Karpas-422 (cell line): ENCODE measurements at regions not wholly inside any gene's neighbourhood (a gene's known extent, or its start where the extent isn't known, plus 50 kb on each side); places are given as distances from the start of the nearest gene placed in this dataset.

Experiments used
- DNase-seq: peaks from one replicate; pipeline ENCODE4 v3.0.0-alpha.2; 2015
- H2AFZ ChIP-seq: fragments of 200-600 bp; sonication (generic); 2 replicates; pipeline ENCODE4 v1.6.1; 2014; ENCODE audit warnings: antibody characterized with exemption, low read length, mixed read lengths
- H3K27ac ChIP-seq: fragments of 200-600 bp; sonication (generic); 2 replicates; pipeline ENCODE4 v1.5.1; 2014; ENCODE audit warnings: mild to moderate bottlenecking, low read length, moderate library complexity
- H3K27me3 ChIP-seq: fragments of 200-600 bp; sonication (generic); 2 replicates; pipeline ENCODE4 v1.6.1; 2014; ENCODE audit warnings: low read length, mixed read lengths
- H3K36me3 ChIP-seq: fragments of 200-600 bp; sonication (generic); 2 replicates; pipeline ENCODE4 v1.6.1; 2014; ENCODE audit warnings: low read length, mixed read lengths; ENCODE audit not compliant: insufficient read depth
- H3K4me1 ChIP-seq: fragments of 200-600 bp; sonication (generic); 2 replicates; pipeline ENCODE4 v1.6.1; 2014; ENCODE audit warnings: mild to moderate bottlenecking, low read length, mixed read lengths
- H3K4me2 ChIP-seq: fragments of 200-600 bp; sonication (generic); 2 replicates; pipeline ENCODE4 v1.6.1; 2014; ENCODE audit warnings: low read length, low read depth, mild to moderate bottlenecking; ENCODE audit not compliant: poor library complexity, severe bottlenecking
- H3K4me3 ChIP-seq: fragments of 200-600 bp; sonication (generic); 2 replicates; pipeline ENCODE4 v1.5.1; 2014; ENCODE audit warnings: mild to moderate bottlenecking, antibody characterized with exemption, low read length, mixed read lengths
- H3K79me2 ChIP-seq: fragments of 200-600 bp; sonication (generic); 2 replicates; pipeline ENCODE4 v1.6.1; 2014; ENCODE audit warnings: mild to moderate bottlenecking, low read length, mixed read lengths
- H3K9ac ChIP-seq: fragments of 200-600 bp; sonication (generic); 2 replicates; pipeline ENCODE4 v1.6.0; 2014; ENCODE audit warnings: low read length
- H3K9me2 ChIP-seq: fragments of 200-600 bp; sonication (generic), shearing (Covaris generic); replicated peaks from 2 replicates; pipeline ENCODE4 v1.6.0; 2014; ENCODE audit warnings: mild to moderate bottlenecking, low read length, moderate library complexity; ENCODE audit not compliant: insufficient read depth
- H3K9me3 ChIP-seq: fragments of 300-700, 200-600 bp; sonication (generic); 2 replicates; pipeline ENCODE4 v1.6.1; 2014; ENCODE audit warnings: low read length, mixed read lengths
- H4K20me1 ChIP-seq: fragments of 200-600 bp; sonication (generic); 2 replicates; pipeline ENCODE4 v1.6.1; 2014; ENCODE audit warnings: mild to moderate bottlenecking, antibody characterized with exemption, low read length, low read depth; ENCODE audit not compliant: insufficient read depth

GRCh38 chr17:33593991-33594390 lies 300.9 kb upstream of the ASIC2 start:
- Histone ChIP-seq H3K9ac (no peak overlapping the region), H3K27me3 (no peaks in the 10 kb centered on the region), H2AFZ (no peak overlapping the region), H3K9me3 (no peaks in the 10 kb centered on the region), H3K36me3 (no peaks in the 10 kb centered on the region), H3K4me2 (no peak overlapping the region), H3K9me2 (no peaks in the 10 kb centered on the region), H3K4me1 (no peaks in the 10 kb centered on the region), H3K4me3 (no peak overlapping the region), H4K20me1 (no peaks in the 10 kb centered on the region), H3K79me2 (no peaks in the 10 kb centered on the region), H3K27ac (no peak overlapping the region)
- DNase-seq = peak; percentile 44

- no peaks in the 10 kb centered on the region for H3K36me3 ChIP-seq
- no peak overlapping the region for H3K4me3 ChIP-seq
- H3K27me3 ChIP-seq = no peaks in the 10 kb centered on the region
- no peak overlapping the region for H3K4me2 ChIP-seq
- no peaks in the 10 kb centered on the region for H3K9me3 ChIP-seq
- no peak overlapping the region for H2AFZ ChIP-seq
- no peaks in the 10 kb centered on the region for H3K4me1 ChIP-seq
- H4K20me1 ChIP-seq = no peaks in the 10 kb centered on the region
- no peaks in the 10 kb centered on the region for H3K79me2 ChIP-seq
- no peaks in the 10 kb centered on the region for H3K9me2 ChIP-seq
- no peak overlapping the region for H3K27ac ChIP-seq
- H3K9ac ChIP-seq = no peak overlapping the region
- no peak for DNase-seq
Measured at GRCh38 chr17:33595828-33596227, 302.7 kb upstream of the ASIC2 start.

GRCh38 chr17:33596899-33597298 lies 303.8 kb upstream of the ASIC2 start:
- Histone ChIP-seq H3K4me3 (no peak overlapping the region), H3K4me1 (no peaks in the 10 kb centered on the region), H3K9me2 (no peaks in the 10 kb centered on the region), H3K9ac (no peak overlapping the region), H3K27me3 (no peaks in the 10 kb centered on the region), H3K4me2 (no peak overlapping the region), H3K27ac (no peak overlapping the region), H3K79me2 (no peaks in the 10 kb centered on the region), H2AFZ (no peak overlapping the region), H3K36me3 (no peaks in the 10 kb centered on the region), H3K9me3 (no peaks in the 10 kb centered on the region), H4K20me1 (no peaks in the 10 kb centered on the region)
- no peak for DNase-seq

GRCh38 chr17:33598797-33599196 lies 305.7 kb upstream of the ASIC2 start:
- Histone ChIP-seq H3K9me2 (no peaks in the 10 kb centered on the region), H3K4me3 (no peak overlapping the region), H3K4me2 (no peak overlapping the region), H3K27ac (no peak overlapping the region), H3K36me3 (no peaks in the 10 kb centered on the region), H4K20me1 (no peaks in the 10 kb centered on the region), H2AFZ (no peak overlapping the region), H3K79me2 (no peaks in the 10 kb centered on the region), H3K9me3 (no peaks in the 10 kb centered on the region), H3K4me1 (no peaks in the 10 kb centered on the region), H3K27me3 (no peaks in the 10 kb centered on the region), H3K9ac (no peak overlapping the region)
- DNase-seq = no peak

- Histone ChIP-seq H3K9me3 (no peaks in the 10 kb centered on the region), H3K4me3 (no peak overlapping the region), H3K4me1 (no peaks in the 10 kb centered on the region), H3K9me2 (no peaks in the 10 kb centered on the region), H3K4me2 (no peak overlapping the region), H4K20me1 (no peaks in the 10 kb centered on the region), H3K9ac (no peak overlapping the region), H3K36me3 (no peaks in the 10 kb centered on the region), H2AFZ (no peak overlapping the region), H3K27me3 (no peaks in the 10 kb centered on the region), H3K27ac (no peak overlapping the region), H3K79me2 (no peaks in the 10 kb centered on the region)
- DNase-seq = no peak
Measured at GRCh38 chr17:33602981-33603380, 309.9 kb upstream of the ASIC2 start.

- H3K9ac ChIP-seq = no peak overlapping the region
- H3K9me2 ChIP-seq = no peaks in the 10 kb centered on the region
- H3K9me3 ChIP-seq = no peaks in the 10 kb centered on the region
- no peaks in the 10 kb centered on the region for H3K79me2 ChIP-seq
- no peaks in the 10 kb centered on the region for H3K27me3 ChIP-seq
- no peak overlapping the region for H2AFZ ChIP-seq
- H3K4me1 ChIP-seq = no peaks in the 10 kb centered on the region
- no peak overlapping the region for H3K4me2 ChIP-seq
- H3K4me3 ChIP-seq = no peak overlapping the region
- no peak overlapping the region for H3K27ac ChIP-seq
- no peaks in the 10 kb centered on the region for H3K36me3 ChIP-seq
- no peaks in the 10 kb centered on the region for H4K20me1 ChIP-seq
- no peak for DNase-seq
Measured at GRCh38 chr17:33603789-33604188, 310.7 kb upstream of the ASIC2 start.

- Histone ChIP-seq H3K4me3 (no peak overlapping the region), H3K27me3 (no peaks in the 10 kb centered on the region), H4K20me1 (no peaks in the 10 kb centered on the region), H3K36me3 (no peaks in the 10 kb centered on the region), H3K27ac (no peak overlapping the region), H3K79me2 (no peaks in the 10 kb centered on the region), H3K9me3 (no peaks in the 10 kb centered on the region), H3K9ac (no peak overlapping the region), H3K4me1 (no peaks in the 10 kb centered on the region), H2AFZ (no peak overlapping the region), H3K9me2 (0 out of 2 replicates have a peak, but pooled peaks cover 2% of the 10 kb centered on the region), H3K4me2 (no peak overlapping the region)
- DNase-seq = no peak
Measured at GRCh38 chr17:33611532-33611931, 318.4 kb upstream of the ASIC2 start.

- H3K9me3 ChIP-seq = no peaks in the 10 kb centered on the region
- H3K4me1 ChIP-seq = no peaks in the 10 kb centered on the region
Measured at GRCh38 chr17:33615861-33616260, 322.8 kb upstream of the ASIC2 start.

GRCh38 chr17:33623841-33624240 lies 330.7 kb upstream of the ASIC2 start:
- Histone ChIP-seq H3K4me2 (no peak overlapping the region), H3K36me3 (no peaks in the 10 kb centered on the region), H3K4me1 (no peaks in the 10 kb centered on the region), H3K27ac (no peak overlapping the region), H3K9ac (no peak overlapping the region), H3K27me3 (no peaks in the 10 kb centered on the region), H4K20me1 (no peaks in the 10 kb centered on the region), H3K4me3 (no peak overlapping the region), H3K9me2 (no peaks in the 10 kb centered on the region), H3K79me2 (no peaks in the 10 kb centered on the region), H3K9me3 (no peaks in the 10 kb centered on the region), H2AFZ (no peak overlapping the region)
- DNase-seq = no peak

More at GRCh38 chr17:33615861-33616260, 322.8 kb upstream of the ASIC2 start:
- Histone ChIP-seq H3K9me2 (0 out of 2 replicates have a peak, but pooled peaks cover 2% of the 10 kb centered on the region), H3K4me2 (no peak overlapping the region), H3K27ac (no peak overlapping the region), H3K36me3 (no peaks in the 10 kb centered on the region), H4K20me1 (no peaks in the 10 kb centered on the region), H2AFZ (no peak overlapping the region), H3K27me3 (no peaks in the 10 kb centered on the region), H3K79me2 (no peaks in the 10 kb centered on the region), H3K9ac (no peak overlapping the region), H3K4me3 (no peak overlapping the region)
- no peak for DNase-seq
